DMS114 treated with DMSO at 0.1 percent for 48 hours (cell line): ENCODE measurements at regions not wholly inside any gene's neighbourhood (a gene's known extent, or its start where the extent isn't known, plus 50 kb on each side); places are given as distances from the start of the nearest gene placed in this dataset.

Source experiments
- DNase-seq: peaks from one replicate; lab custom pipeline; 2025; ENCODE audit not compliant: unreplicated experiment; lab: John Stamatoyannopoulos, UW

DNA sequence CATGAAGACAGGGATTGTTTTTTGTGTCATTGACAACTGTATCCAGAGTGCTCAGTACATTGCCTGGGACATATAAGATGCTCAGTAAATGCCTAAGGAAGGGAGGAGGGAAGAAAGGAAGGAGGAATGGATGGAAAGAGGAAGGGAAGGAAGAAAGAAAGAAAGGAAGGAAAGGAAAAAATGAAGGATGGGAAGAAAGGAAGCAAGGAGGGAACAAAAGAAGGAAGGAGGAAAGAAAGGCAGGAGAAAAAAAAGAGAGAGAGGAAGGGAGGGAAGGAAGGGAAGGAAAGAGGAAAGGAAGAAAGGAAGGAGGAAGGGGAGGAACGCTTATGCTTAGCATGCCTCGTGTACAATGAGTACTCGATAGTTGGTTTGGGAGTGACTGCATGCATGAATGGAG, 514.7 kb downstream of the RPS24 start:
- DNase-seq = no peak

GRCh38 chr10:78549140-78549935, 515.7 kb downstream of the RPS24 start:
- no peak for DNase-seq

DNA sequence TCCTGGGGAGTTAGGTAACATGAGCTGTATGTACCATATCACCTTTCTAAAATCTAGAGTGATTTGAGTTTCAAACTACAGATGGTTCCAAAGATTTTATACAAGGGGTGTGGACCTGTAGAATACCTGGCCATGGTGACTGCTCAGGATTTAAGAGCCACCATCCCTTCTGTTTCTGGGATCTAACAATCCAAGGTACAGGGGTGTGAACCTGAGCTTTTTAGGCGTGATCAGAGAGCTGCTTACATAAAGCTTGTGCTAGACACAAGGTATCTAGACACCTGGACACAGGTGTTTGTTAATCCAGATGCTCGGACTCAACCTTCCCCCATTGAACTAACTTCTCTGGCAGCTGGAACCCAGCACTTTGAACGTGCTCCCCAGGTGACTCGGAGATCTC, 516.4 kb downstream of the RPS24 start:
- DNase-seq = no peak

GRCh38 chr10:78550716-78551115, 517.1 kb downstream of the RPS24 start:
- no peak for DNase-seq

GRCh38 chr10:78551184-78552005, 517.4 kb upstream of the ZMIZ1 start:
- no peak for DNase-seq

GRCh38 chr10:78552261-78552811, 516.4 kb upstream of the ZMIZ1 start:
- DNase-seq = no peak

GRCh38 chr10:78553792-78554191, 515.0 kb upstream of the ZMIZ1 start:
- no peak for DNase-seq

- DNase-seq = no peak
Observed at GRCh38 chr10:78555128-78555527, 513.6 kb upstream of the ZMIZ1 start.

GRCh38 chr10:78556705-78557432, 511.9 kb upstream of the ZMIZ1 start:
- no peak for DNase-seq

DNA sequence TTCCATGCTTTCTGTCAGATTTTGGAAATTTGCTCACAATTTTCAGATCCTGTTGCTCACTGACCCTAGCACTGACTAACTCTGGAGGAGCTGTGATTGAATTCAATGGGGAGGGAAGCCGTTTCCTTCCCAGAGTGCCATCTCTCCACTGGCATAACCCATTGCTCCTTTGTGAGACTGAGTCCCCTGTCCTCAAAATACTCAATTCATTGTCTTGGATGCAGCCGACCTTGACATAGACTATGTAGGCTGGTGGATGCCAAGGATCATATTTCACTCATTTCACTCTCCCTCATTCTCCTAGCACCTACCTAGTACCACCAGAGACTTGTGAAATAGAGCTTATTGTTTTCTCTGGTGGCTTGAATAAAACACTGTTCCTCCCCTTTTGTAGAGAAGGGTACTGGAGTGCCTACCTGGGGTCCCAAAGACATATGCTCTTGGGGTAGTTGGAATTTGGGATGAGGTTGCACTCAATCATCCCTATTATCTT, 511.3 kb upstream of the ZMIZ1 start:
- no peak for DNase-seq

DNA sequence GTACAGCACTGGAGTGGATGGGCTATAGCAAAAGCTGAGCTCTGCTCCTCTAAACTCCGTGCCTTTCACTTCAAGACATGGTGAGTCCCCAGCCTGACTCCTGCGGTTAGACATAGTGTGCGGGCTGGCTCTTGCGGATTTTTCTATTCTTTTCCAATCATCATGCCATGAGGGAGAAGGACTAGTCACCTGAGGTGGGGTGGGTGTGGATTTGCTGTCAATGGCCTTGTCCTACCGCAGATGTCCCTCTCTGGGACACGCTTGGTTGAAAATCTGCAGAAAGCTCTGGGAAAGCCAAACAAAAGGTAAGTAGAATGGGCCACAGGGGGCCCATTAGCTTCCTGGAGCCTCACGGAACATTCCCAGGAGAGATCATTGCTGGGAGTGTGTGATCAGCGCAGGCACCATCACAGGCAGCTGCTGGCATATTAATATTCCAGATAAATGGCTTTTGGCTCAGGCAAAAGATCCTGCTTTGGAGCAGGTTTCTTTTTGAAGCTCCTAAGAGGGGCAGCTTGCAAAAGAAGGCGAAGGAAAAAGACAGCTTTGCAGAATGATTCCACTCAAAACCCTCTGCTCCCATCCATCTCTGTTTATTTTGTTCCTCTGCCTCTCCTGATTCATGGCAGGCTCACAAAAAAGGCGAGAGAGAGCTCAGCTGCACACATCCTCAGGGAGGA, 509.0 kb upstream of the ZMIZ1 start:
- no peak for DNase-seq

- no peak for DNase-seq
Observed at GRCh38 chr10:78560341-78560688, 508.5 kb upstream of the ZMIZ1 start.

- DNase-seq = no peak
Observed at GRCh38 chr10:78563314-78563713, 505.5 kb upstream of the ZMIZ1 start.

- DNase-seq = no peak
Observed at GRCh38 chr10:78565841-78566240, 502.9 kb upstream of the ZMIZ1 start.

DNA sequence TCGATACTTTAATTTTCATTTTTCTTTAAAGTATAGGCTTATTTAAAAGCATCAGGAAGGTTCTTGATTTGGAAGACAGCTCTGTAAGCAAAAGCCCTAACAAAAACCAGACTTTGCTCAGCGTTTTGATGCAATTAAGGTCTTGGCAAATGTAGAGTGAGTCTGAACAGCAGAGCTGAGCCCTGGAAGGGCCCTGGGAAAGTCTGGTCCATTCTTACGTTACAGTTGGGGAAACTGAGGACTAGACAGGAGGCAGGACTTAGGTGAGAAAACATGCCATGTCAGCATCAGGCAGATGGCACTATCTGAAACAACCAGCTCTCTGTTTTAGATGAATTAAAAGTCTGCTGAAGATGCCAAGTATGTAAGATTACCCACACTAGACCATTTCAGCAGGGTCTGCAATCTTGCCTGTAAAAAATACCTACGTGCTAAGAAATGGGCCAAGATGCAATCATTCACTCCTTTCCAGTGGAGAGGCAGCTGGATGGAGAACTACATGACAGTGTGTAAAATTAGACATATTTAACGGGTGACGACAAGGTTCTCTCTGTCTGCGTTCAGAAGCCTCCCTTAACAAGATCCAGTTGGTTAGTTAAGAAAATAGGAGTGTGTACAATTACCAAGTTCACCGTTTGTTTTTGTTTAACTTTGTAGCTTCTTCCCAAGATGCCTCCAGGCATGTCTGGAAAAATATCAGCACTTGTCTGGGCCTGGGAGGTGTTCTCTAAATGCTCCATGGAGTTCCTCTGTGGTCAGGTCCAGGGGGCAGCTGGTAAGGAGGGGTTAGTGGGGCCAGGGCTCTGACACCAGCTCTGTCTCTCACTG, 502.3 kb upstream of the ZMIZ1 start:
- DNase-seq = no peak

DNA sequence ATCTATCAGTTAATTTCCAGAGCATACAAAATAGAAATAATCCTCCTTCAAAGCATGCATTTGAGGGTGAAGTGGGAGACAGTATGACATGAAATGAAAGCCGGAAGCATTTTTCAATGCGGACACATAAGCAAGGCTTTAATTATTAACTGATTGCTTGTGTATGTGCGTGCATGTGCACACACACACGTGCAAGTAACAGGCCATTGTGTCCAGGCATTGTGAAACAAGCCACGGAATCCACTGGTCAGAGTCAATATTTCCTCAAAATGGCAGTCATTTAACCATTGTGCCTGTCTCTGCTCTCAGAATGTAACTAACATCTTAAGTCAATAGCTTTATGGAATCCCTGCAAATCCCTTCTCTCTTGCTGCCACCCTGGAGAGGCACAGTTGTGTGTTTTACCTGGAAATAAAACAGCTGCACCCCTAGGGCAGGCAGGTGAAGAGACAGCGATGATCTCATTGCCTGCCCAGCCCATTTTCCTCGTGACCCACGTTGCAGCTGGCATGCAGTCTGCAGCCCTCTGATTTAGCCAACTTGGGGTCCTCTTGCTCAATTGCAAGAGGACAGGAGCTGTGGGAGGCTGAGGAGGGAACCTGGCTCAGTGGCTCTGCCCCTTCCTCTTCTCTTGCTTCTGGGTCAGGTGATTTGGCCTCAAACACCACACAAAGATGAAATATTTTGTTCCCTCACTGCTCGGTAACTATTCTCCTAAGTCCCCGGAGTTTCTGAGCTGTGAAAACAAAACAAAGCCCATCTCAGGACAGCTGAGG, 500.9 kb upstream of the ZMIZ1 start:
- DNase-seq = no peak

- DNase-seq = no peak
Observed at GRCh38 chr10:78568620-78569019, 500.1 kb upstream of the ZMIZ1 start.

DNA sequence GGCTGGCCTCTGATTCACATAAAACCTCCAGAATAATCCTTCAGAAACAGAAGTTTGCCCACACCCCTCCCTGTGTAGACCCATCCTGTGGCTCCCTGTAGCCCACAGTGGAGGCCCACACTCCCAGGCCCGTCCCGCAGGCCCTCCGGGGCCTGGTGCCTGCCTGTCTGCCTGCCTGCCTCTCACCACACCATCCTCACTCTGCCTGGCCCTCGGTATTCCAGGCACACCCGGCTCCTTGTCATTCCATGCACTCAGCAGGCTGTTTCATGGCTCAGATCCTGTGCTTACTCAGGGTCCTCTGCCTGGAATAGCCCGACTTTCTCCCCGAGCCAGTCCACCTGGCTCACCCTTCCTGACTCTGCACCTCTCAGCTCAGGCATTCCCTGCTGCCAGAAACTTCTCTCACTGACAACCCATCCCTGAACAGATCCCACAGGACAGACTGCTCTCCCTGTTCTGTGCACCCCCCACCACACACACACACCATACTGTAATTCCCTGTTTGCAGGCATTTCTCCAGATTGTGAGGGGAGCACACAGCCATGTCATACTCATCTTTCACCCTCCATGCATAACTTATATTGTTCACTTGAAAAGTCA, 498.0 kb upstream of the ZMIZ1 start:
- DNase-seq = no peak

- DNase-seq = no peak
Observed at GRCh38 chr10:78571286-78571685, 497.5 kb upstream of the ZMIZ1 start.
